Naive thymus-derived CD4-positive, alpha-beta T cell (primary cell): ENCODE measurements at regions not wholly inside any gene's neighbourhood (a gene's known extent, or its start where the extent isn't known, plus 50 kb on each side); places are given as distances from the start of the nearest gene placed in this dataset.

Source experiments
- ATAC-seq: fragments of 150-1000 bp; cut with Tn5 transposase; 2 replicates; pipeline ENCODE4 v1.10.0; 2021; ENCODE audit warnings: mild to moderate bottlenecking, moderate library complexity
- CTCF ChIA-PET: fragments of 350-600 bp; sonication (Branson Sonifier 250); formaldehyde crosslinking; loops from one replicate; lab custom pipeline; 2021; ENCODE audit warnings: antibody characterized with exemption; lab: Charles Lee
- POLR2A ChIA-PET: fragments of 350-600 bp; sonication (Branson Sonifier 250); formaldehyde crosslinking; loops from one replicate; lab custom pipeline; 2021; ENCODE audit warnings: antibody characterized with exemption, inconsistent platforms; lab: Charles Lee
- DNase-seq, 9 donors: peaks; one replicate each; pipeline versions ENCODE4 v3.0.0 to v3.0.0-alpha.2; 2020 to 2022; ENCODE audit warnings: mixed read lengths in 1 of 9
- H3K27ac ChIP-seq: one replicate; pipeline ENCODE4 v1.7.0; 2013; ENCODE audit warnings: mild to moderate bottlenecking, low read depth, low read length, moderate library complexity
- H3K27me3 ChIP-seq, 2 donors: one replicate each; pipeline ENCODE4 v1.7.0; 2013; ENCODE audit warnings: low read length in 2 of 2, mild to moderate bottlenecking in 2 of 2, moderate library complexity in 2 of 2; ENCODE audit not compliant: control insufficient read depth in 2 of 2, insufficient read depth in 2 of 2
- H3K36me3 ChIP-seq, 3 experiments: 1 replicate in 2 of 3; 2 replicates in 1 of 3; pipeline ENCODE4 v1.7.0; 2013; ENCODE audit warnings: low read length in 3 of 3, mild to moderate bottlenecking in 3 of 3, moderate library complexity in 1 of 3; ENCODE audit not compliant: insufficient read depth in 3 of 3, control insufficient read depth in 2 of 3
- H3K4me1 ChIP-seq, 2 donors: one replicate each; pipeline ENCODE4 v1.7.0; 2013; ENCODE audit warnings: low read length in 2 of 2, mild to moderate bottlenecking in 2 of 2, moderate library complexity in 1 of 2; ENCODE audit not compliant: control insufficient read depth in 2 of 2, insufficient read depth in 2 of 2
- H3K4me3 ChIP-seq: 2 replicates; pipeline ENCODE4 v1.7.0; 2013; ENCODE audit warnings: mild to moderate bottlenecking, low read length
- H3K9me3 ChIP-seq, 3 experiments: 1 replicate in 2 of 3; 2 replicates in 1 of 3; pipeline ENCODE4 v1.7.0; 2013; ENCODE audit warnings: low read length in 3 of 3; ENCODE audit not compliant: control insufficient read depth in 2 of 3
- H3K27ac Mint-ChIP-seq, 9 donors: one replicate each; pipeline ENCODE4 v1.8.0; 2020 to 2022; ENCODE audit warnings: mixed read lengths in 9 of 9, mild to moderate bottlenecking in 8 of 9, moderate library complexity in 5 of 9, inconsistent platforms in 2 of 9
- H3K27me3 Mint-ChIP-seq, 5 donors: one replicate each; pipeline ENCODE4 v1.8.0; 2021 to 2022; ENCODE audit warnings: mixed read lengths in 5 of 5, mild to moderate bottlenecking in 1 of 5
- H3K36me3 Mint-ChIP-seq, 5 donors: one replicate each; pipeline ENCODE4 v1.8.0; 2020 to 2022; ENCODE audit warnings: mixed read lengths in 5 of 5, mild to moderate bottlenecking in 3 of 5, inconsistent platforms in 1 of 5
- H3K4me1 Mint-ChIP-seq, 7 donors: one replicate each; pipeline ENCODE4 v1.8.0; 2020 to 2022; ENCODE audit warnings: mixed read lengths in 7 of 7, mild to moderate bottlenecking in 3 of 7, inconsistent platforms in 1 of 7
- H3K4me3 Mint-ChIP-seq, 10 donors: one replicate each; pipeline ENCODE4 v1.8.0; 2020 to 2022; ENCODE audit warnings: mild to moderate bottlenecking in 10 of 10, mixed read lengths in 10 of 10, moderate library complexity in 6 of 10, inconsistent platforms in 2 of 10
- H3K9me3 Mint-ChIP-seq, 11 donors: one replicate each; pipeline ENCODE4 v1.8.0; 2020 to 2022; ENCODE audit warnings: mixed read lengths in 11 of 11, mild to moderate bottlenecking in 4 of 11, inconsistent platforms in 1 of 11, moderate library complexity in 1 of 11
- intact Hi-C, 2 donors: fragments of 100-400 bp; cut with micrococcal nuclease; formaldehyde crosslinking; loops; one replicate each; pipeline ENCODE4 v1.15.1; 2023

- ChIA-PET POLR2A (no interaction called here), CTCF (no interaction called here)
- Histone ChIP-seq H3K4me1 (no peaks in the 10 kb centered on the region), H3K36me3 (no peaks in the 10 kb centered on the region), H3K4me3 (no peak overlapping the region), H3K27me3 (no peaks in the 10 kb centered on the region), H3K9me3 (peaks cover 0 to 7% (median 0%) of the 10 kb centered on the region in 3 experiments), H3K27ac (no peak overlapping the region)
- no peak for ATAC-seq
- Mint-ChIP-seq H3K4me3 (no peak overlapping the region), H3K36me3 (no peaks in the 10 kb centered on the region), H3K27ac (no peak overlapping the region), H3K9me3 (peaks cover 2 to 16% (median 6%) of the 10 kb centered on the region in 11 donors), H3K4me1 (no peaks in the 10 kb centered on the region), H3K27me3 (no peaks in the 10 kb centered on the region)
- intact Hi-C loops: no loop called here
- no peak for DNase-seq
Observed at GRCh38 chr1:118751166-118751565, 237.0 kb downstream of the TBX15 start.

- no peaks in the 10 kb centered on the region for H3K27me3 ChIP-seq
- DNase-seq: no peak
- H3K4me3 ChIP-seq: no peak overlapping the region
- intact Hi-C loops: no loop called here
- H3K4me3 Mint-ChIP-seq: no peak overlapping the region
- H3K9me3 Mint-ChIP-seq: peaks cover 0 to 15% (median 7%) of the 10 kb centered on the region in 11 donors
- H3K27me3 Mint-ChIP-seq: no peaks in the 10 kb centered on the region
- no peak for ATAC-seq
- H3K27ac ChIP-seq: no peak overlapping the region
- no peaks in the 10 kb centered on the region for H3K4me1 ChIP-seq
- H3K9me3 ChIP-seq: peaks cover 0 to 7% (median 4%) of the 10 kb centered on the region in 3 experiments
- POLR2A ChIA-PET: no interaction called here
- no peaks in the 10 kb centered on the region for H3K4me1 Mint-ChIP-seq
- H3K36me3 Mint-ChIP-seq: no peaks in the 10 kb centered on the region
- no peaks in the 10 kb centered on the region for H3K36me3 ChIP-seq
- H3K27ac Mint-ChIP-seq: no peak overlapping the region
- CTCF ChIA-PET: no interaction called here
Observed at GRCh38 chr1:118744420-118744819, 243.7 kb downstream of the TBX15 start.

DNA sequence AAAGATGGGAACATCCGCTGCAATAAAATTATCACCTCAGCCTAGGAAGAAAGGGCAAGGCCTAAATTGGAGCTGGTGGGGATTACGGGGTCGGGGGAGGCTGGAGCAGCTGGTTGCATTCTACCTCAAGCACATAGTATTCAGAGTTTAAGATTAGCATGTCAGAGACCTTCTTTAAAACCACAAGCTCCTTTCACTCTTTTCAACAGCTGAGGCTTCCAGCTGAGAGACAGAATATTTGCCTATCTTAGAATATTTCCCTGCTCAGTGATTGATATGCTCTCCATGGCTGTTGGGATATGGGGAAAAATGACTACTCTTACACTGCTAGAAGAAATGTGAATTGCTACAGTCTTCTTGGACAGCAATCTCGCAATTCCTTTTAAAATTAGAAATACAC lies 248.6 kb downstream of the TBX15 start:
- intact Hi-C loops: no loop called here
- Mint-ChIP-seq H3K36me3 (no peaks in the 10 kb centered on the region), H3K27ac (no peak overlapping the region), H3K9me3 (peaks cover 0 to 17% (median 8%) of the 10 kb centered on the region in 11 donors), H3K4me3 (no peak overlapping the region), H3K4me1 (no peaks in the 10 kb centered on the region), H3K27me3 (no peaks in the 10 kb centered on the region)
- CTCF ChIA-PET: no interaction called here
- no peaks in the 10 kb centered on the region for H3K36me3 ChIP-seq
- H3K4me3 ChIP-seq: no peak overlapping the region
- H3K4me1 ChIP-seq: no peaks in the 10 kb centered on the region
- no peaks in the 10 kb centered on the region for H3K27me3 ChIP-seq
- no peak for ATAC-seq
- H3K9me3 ChIP-seq: peaks cover 0 to 3% (median 0%) of the 10 kb centered on the region in 3 experiments
- POLR2A ChIA-PET: no interaction called here
- no peak overlapping the region for H3K27ac ChIP-seq
- DNase-seq: no peak

GRCh38 chr1:118736322-118736721 lies 251.8 kb downstream of the TBX15 start:
- H3K27ac Mint-ChIP-seq: no peak overlapping the region
- CTCF ChIA-PET: no interaction called here
- DNase-seq (no peak), ATAC-seq (no peak)
- H3K9me3 Mint-ChIP-seq: peaks cover 0 to 27% (median 10%) of the 10 kb centered on the region in 11 donors
- H3K4me1 Mint-ChIP-seq: peaks cover 0 to 1% (median 0%) of the 10 kb centered on the region in 7 donors
- no peak overlapping the region for H3K4me3 Mint-ChIP-seq
- Histone ChIP-seq H3K27ac (no peak overlapping the region), H3K36me3 (no peaks in the 10 kb centered on the region), H3K4me3 (no peak overlapping the region), H3K9me3 (no peaks in the 10 kb centered on the region), H3K4me1 (no peaks in the 10 kb centered on the region), H3K27me3 (no peaks in the 10 kb centered on the region)
- POLR2A ChIA-PET: no interaction called here
- intact Hi-C loops: no loop called here
- H3K36me3 Mint-ChIP-seq: no peaks in the 10 kb centered on the region
- no peaks in the 10 kb centered on the region for H3K27me3 Mint-ChIP-seq

GRCh38 chr1:118717893-118718292 lies 270.2 kb downstream of the TBX15 start:
- no peaks in the 10 kb centered on the region for H3K4me1 ChIP-seq
- Mint-ChIP-seq H3K27ac (no peak overlapping the region), H3K27me3 (no peaks in the 10 kb centered on the region), H3K36me3 (no peaks in the 10 kb centered on the region), H3K9me3 (peaks cover 0 to 12% (median 9%) of the 10 kb centered on the region in 11 donors), H3K4me1 (no peaks in the 10 kb centered on the region), H3K4me3 (no peak overlapping the region)
- no peak overlapping the region for H3K4me3 ChIP-seq
- ATAC-seq (no peak), DNase-seq (no peak)
- H3K36me3 ChIP-seq: no peaks in the 10 kb centered on the region
- intact Hi-C loops: no loop called here
- POLR2A ChIA-PET: no interaction called here
- CTCF ChIA-PET: no interaction called here
- H3K27me3 ChIP-seq: no peaks in the 10 kb centered on the region
- no peaks in the 10 kb centered on the region for H3K9me3 ChIP-seq
- no peak overlapping the region for H3K27ac ChIP-seq

DNA sequence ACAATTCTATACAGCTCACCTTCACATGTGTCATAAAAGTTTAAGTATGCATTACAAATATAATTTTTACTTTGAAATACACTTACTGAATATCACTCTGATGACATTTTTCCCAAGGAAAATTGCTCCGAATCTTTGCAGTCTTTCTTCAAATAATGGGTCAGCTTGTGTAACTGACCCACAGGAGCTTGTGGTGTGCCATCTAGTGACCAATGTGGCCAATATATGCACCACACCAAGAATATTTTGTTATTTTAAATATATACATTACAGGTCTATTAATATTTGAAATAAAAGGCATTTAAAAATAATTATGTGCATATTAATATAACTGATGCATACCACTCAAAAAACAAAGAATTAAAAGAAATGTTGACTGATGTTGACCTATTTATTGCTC lies 271.4 kb downstream of the TBX15 start:
- ChIA-PET POLR2A (no interaction called here), CTCF (no interaction called here)
- Mint-ChIP-seq H3K27me3 (no peaks in the 10 kb centered on the region), H3K9me3 (peaks cover 1 to 17% (median 13%) of the 10 kb centered on the region in 11 donors), H3K27ac (no peak overlapping the region), H3K36me3 (peaks cover 0 to 4% (median 0%) of the 10 kb centered on the region in 5 donors), H3K4me3 (no peak overlapping the region), H3K4me1 (no peaks in the 10 kb centered on the region)
- Histone ChIP-seq H3K9me3 (no peaks in the 10 kb centered on the region), H3K27me3 (no peaks in the 10 kb centered on the region), H3K27ac (no peak overlapping the region), H3K4me3 (no peak overlapping the region), H3K4me1 (no peaks in the 10 kb centered on the region), H3K36me3 (no peaks in the 10 kb centered on the region)
- no peak for ATAC-seq
- no peak for DNase-seq
- intact Hi-C loops: no loop called here

- Histone ChIP-seq H3K4me1 (no peaks in the 10 kb centered on the region), H3K36me3 (no peaks in the 10 kb centered on the region), H3K9me3 (no peaks in the 10 kb centered on the region), H3K4me3 (no peak overlapping the region), H3K27ac (no peak overlapping the region), H3K27me3 (no peaks in the 10 kb centered on the region)
- no peak overlapping the region for H3K27ac Mint-ChIP-seq
- ATAC-seq (no peak), DNase-seq (no peak)
- H3K4me1 Mint-ChIP-seq: no peaks in the 10 kb centered on the region
- intact Hi-C loops: no loop called here
- ChIA-PET POLR2A (no interaction called here), CTCF (no interaction called here)
- no peak overlapping the region for H3K4me3 Mint-ChIP-seq
- peaks cover 4 to 12% (median 10%) of the 10 kb centered on the region in 11 donors for H3K9me3 Mint-ChIP-seq
- peaks cover 0 to 4% (median 0%) of the 10 kb centered on the region in 5 donors for H3K36me3 Mint-ChIP-seq
- H3K27me3 Mint-ChIP-seq: no peaks in the 10 kb centered on the region
Observed at GRCh38 chr1:118711356-118711755, 276.8 kb downstream of the TBX15 start.
